HUES64 (cell line): ENCODE measurements at regions not wholly inside any gene's neighbourhood (a gene's known extent, or its start where the extent isn't known, plus 50 kb on each side); places are given as distances from the start of the nearest gene placed in this dataset.

ENCODE experiments used
- H3K27ac ChIP-seq: 2 replicates; pipeline ENCODE4 v1.7.0; 2013; ENCODE audit warnings: low read depth, low read length, inconsistent platforms
- H3K27me3 ChIP-seq: 2 replicates; pipeline ENCODE4 v1.6.1; 2013; ENCODE audit warnings: mild to moderate bottlenecking, low read length; ENCODE audit not compliant: insufficient read depth
- H3K36me3 ChIP-seq: 2 replicates; pipeline ENCODE4 v1.6.1; 2013; ENCODE audit warnings: mild to moderate bottlenecking, low read length; ENCODE audit not compliant: insufficient read depth
- H3K4me1 ChIP-seq: 2 replicates; pipeline ENCODE4 v1.6.1; 2013; ENCODE audit warnings: mild to moderate bottlenecking, low read length, moderate library complexity; ENCODE audit not compliant: insufficient read depth
- H3K4me3 ChIP-seq: 2 replicates; pipeline ENCODE4 v1.5.1; 2013; ENCODE audit warnings: mild to moderate bottlenecking, low read length, moderate library complexity
- H3K9ac ChIP-seq: 2 replicates; pipeline ENCODE4 v1.6.1; 2013; ENCODE audit warnings: mild to moderate bottlenecking, low read depth, low read length
- H3K9me3 ChIP-seq: 2 replicates; pipeline ENCODE4 v1.6.1; 2013; ENCODE audit warnings: low read depth, low read length; ENCODE audit not compliant: insufficient read depth
- WGBS: fragments of 150-250, 120-280 bp; methylation state at CpG from one replicate; pipeline ENCODE4 v1.1.7; 2013; ENCODE audit warnings: missing lambda C conversion rate; 5-methylcytosine and 5-hydroxymethylcytosine counted together

GRCh38 chr2:183564726-183565125 is 440.5 kb downstream of the NUP35 start:
- H3K4me3 ChIP-seq, result no peak overlapping the region
- no peak overlapping the region for H3K27ac ChIP-seq
- H3K4me1 ChIP-seq, result no peaks in the 10 kb centered on the region; the same call in 1 of the 2 replicates
- no peak overlapping the region for H3K9ac ChIP-seq
- no peaks in the 10 kb centered on the region for H3K27me3 ChIP-seq
- H3K36me3 ChIP-seq, result no peaks in the 10 kb centered on the region
- no peaks in the 10 kb centered on the region for H3K9me3 ChIP-seq

DNA sequence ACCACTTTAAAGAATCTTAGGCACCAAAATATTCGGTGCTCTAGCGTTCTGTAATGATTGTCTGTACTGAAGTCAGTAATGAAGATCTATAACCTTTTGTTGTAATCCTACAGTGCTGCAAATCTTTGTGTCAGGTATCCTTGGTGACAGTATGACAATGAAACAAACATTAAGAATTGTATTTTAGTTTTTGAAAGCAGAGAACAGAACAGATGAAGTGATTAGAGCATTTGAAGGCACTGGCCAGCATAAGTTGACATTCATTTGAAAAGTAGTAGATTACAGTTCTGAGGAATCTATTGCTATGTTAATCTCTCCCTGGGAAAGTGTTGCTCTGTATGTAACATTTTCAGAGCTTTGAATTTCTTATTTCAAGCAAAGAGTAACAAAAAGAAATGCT is 451.2 kb downstream of the NUP35 start:
- Histone ChIP-seq H3K9ac (no peak overlapping the region), H3K4me1 (peaks cover 14% of the 10 kb centered on the region), H3K4me3 (no peak overlapping the region), H3K36me3 (no peaks in the 10 kb centered on the region), H3K27ac (no peak overlapping the region), H3K9me3 (peaks cover 17% of the 10 kb centered on the region), H3K27me3 (no peaks in the 10 kb centered on the region)
- 94% methylated on average over 2 of the region's 2 CpGs for WGBS

DNA sequence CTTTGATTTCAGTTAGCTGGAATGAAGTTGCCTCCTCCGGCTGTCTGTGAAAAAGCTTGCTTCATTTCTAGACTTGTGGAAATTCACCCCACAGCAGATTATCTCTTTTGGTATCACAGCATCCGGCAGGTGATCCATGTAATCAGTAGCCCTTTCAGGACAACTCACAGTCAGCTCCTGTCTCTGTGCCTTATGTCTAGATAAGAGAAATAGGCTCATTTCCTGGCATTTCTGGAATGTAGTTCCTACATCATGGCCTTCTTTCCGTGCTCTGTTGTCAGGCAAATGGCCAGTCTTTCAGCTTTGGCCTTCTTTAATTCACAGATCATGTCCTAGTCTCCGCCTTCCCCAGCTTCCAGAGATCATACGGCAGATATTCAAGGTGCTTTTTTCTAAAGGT is 455.4 kb downstream of the NUP35 start:
- no peak overlapping the region for H3K27ac ChIP-seq
- no peaks in the 10 kb centered on the region for H3K27me3 ChIP-seq
- no peaks in the 10 kb centered on the region for H3K36me3 ChIP-seq
- H3K9me3 ChIP-seq, result 0 out of 2 replicates have a peak, but pooled peaks cover 4% of the 10 kb centered on the region
- 80% methylated on average over 5 of the region's 5 CpGs for WGBS
- no peak overlapping the region for H3K9ac ChIP-seq
- H3K4me3 ChIP-seq, result no peak overlapping the region
- peaks cover 14% of the 10 kb centered on the region for H3K4me1 ChIP-seq

DNA sequence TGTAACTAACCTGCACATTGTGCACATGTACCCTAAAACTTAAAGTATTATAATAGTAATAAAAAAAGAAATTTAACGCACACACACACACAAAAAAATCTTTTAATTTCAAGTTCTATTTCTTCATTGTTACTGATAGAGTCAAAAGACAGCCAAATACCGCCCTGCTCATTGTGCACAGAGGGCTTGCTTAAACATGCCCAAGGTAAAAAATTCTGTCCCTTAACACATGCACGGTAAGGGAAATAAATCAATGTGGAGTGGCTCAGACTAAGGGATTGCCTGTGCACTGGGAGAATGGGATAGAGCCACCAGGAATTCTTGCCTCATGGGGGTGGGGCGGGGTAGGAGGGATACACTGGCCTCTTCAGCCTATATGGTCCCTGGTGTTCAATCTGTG is 468.0 kb downstream of the NUP35 start:
- WGBS, result 90% methylated on average over 4 of the region's 4 CpGs
- Histone ChIP-seq H3K9ac (no peak overlapping the region), H3K27me3 (no peaks in the 10 kb centered on the region), H3K4me1 (no peaks in the 10 kb centered on the region), H3K4me3 (no peak overlapping the region), H3K27ac (no peak overlapping the region), H3K36me3 (no peaks in the 10 kb centered on the region), H3K9me3 (no peaks in the 10 kb centered on the region)

DNA sequence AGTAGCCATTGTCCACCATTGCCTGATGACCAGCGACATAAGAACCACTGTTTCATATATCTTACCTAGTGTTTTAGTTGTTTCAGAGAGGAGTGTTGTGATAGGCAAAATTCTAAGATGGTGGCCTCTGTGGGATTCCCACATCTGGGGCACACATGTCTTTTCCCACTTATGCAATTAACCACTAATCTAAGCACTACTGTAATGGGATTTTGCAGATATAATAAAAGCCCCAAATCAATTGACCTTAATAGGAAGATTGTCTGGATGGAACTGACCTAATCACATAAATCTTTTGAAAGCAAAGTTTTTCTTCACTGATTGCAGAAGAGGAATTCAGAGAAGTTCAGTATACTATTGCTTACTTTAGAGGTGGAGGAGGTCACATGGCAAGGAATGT is 469.9 kb downstream of the NUP35 start:
- no peak overlapping the region for H3K4me3 ChIP-seq
- 100% methylated on average over 1 of the region's 1 CpG for WGBS

GRCh38 chr2:183597841-183598240 is 473.6 kb downstream of the NUP35 start:
- Histone ChIP-seq H3K9ac (no peak overlapping the region), H3K27me3 (no peaks in the 10 kb centered on the region), H3K4me1 (no peaks in the 10 kb centered on the region), H3K36me3 (no peaks in the 10 kb centered on the region), H3K4me3 (no peak overlapping the region), H3K27ac (no peak overlapping the region), H3K9me3 (no peaks in the 10 kb centered on the region)
- 92% methylated on average over 1 of the region's 1 CpG for WGBS

More for the DNA sequence above, 469.9 kb downstream of the NUP35 start:
- no peak overlapping the region for H3K9ac ChIP-seq
- H3K4me1 ChIP-seq, result no peaks in the 10 kb centered on the region
- H3K27me3 ChIP-seq, result no peaks in the 10 kb centered on the region
- no peaks in the 10 kb centered on the region for H3K9me3 ChIP-seq
- H3K36me3 ChIP-seq, result no peaks in the 10 kb centered on the region
- H3K27ac ChIP-seq, result no peak overlapping the region

- Histone ChIP-seq H3K9ac (no peak overlapping the region), H3K4me3 (no peak overlapping the region), H3K27me3 (no peaks in the 10 kb centered on the region), H3K36me3 (no peaks in the 10 kb centered on the region), H3K4me1 (no peaks in the 10 kb centered on the region), H3K27ac (no peak overlapping the region), H3K9me3 (no peaks in the 10 kb centered on the region)
- 99% methylated on average over 4 of the region's 5 CpGs for WGBS
Observed at GRCh38 chr2:183604065-183604464, 479.8 kb downstream of the NUP35 start.

- Histone ChIP-seq H3K4me1 (peaks cover 4% of the 10 kb centered on the region; the same call in 1 of the 2 replicates), H3K27me3 (no peaks in the 10 kb centered on the region), H3K27ac (no peak overlapping the region), H3K9me3 (no peaks in the 10 kb centered on the region), H3K36me3 (no peaks in the 10 kb centered on the region), H3K4me3 (no peak overlapping the region), H3K9ac (no peak overlapping the region)
- 100% methylated on average over 1 of the region's 3 CpGs for WGBS
Observed at GRCh38 chr2:183605440-183605839, 481.2 kb downstream of the NUP35 start.

- H3K27ac ChIP-seq, result no peak overlapping the region
- WGBS, result 90% methylated on average over 2 of the region's 2 CpGs
Observed at GRCh38 chr2:183606022-183606717, 481.9 kb downstream of the NUP35 start.

GRCh38 chr2:183606718-183607085 is 482.5 kb downstream of the NUP35 start:
- 100% methylated on average over 1 of the region's 3 CpGs for WGBS
- no peaks in the 10 kb centered on the region for H3K27me3 ChIP-seq
- no peaks in the 10 kb centered on the region for H3K36me3 ChIP-seq
- H3K4me3 ChIP-seq, result no peak overlapping the region
- H3K9ac ChIP-seq, result no peak overlapping the region
- H3K9me3 ChIP-seq, result no peaks in the 10 kb centered on the region
- H3K27ac ChIP-seq, result no peak overlapping the region
- H3K4me1 ChIP-seq, result peaks cover 10% of the 10 kb centered on the region

More at GRCh38 chr2:183606022-183606717, 481.9 kb downstream of the NUP35 start:
- no peaks in the 10 kb centered on the region for H3K9me3 ChIP-seq
- no peak overlapping the region for H3K9ac ChIP-seq
- H3K36me3 ChIP-seq, result no peaks in the 10 kb centered on the region
- peaks cover 10% of the 10 kb centered on the region for H3K4me1 ChIP-seq
- no peaks in the 10 kb centered on the region for H3K27me3 ChIP-seq
- no peak overlapping the region for H3K4me3 ChIP-seq

DNA sequence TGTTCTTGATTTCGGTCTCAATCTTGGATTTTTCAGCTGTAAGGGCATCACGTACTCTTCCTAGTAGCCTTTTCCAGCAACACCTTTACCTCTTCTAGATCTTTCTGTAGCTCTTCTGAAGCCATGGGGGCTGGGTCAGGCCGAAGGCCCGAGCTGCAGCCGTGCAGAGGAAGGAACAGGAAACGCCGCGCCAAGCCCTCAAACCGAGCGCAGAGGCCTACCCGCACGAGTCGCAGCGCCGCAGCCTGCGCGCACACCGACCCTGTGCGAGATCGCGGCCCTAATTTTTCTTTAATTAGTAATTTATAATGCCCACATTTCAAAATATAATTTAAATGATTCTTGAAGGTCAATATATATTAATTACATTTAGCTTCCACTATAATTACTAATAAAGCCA is 483.8 kb downstream of the NUP35 start:
- Histone ChIP-seq H3K27ac (no peak overlapping the region), H3K9me3 (no peaks in the 10 kb centered on the region), H3K36me3 (no peaks in the 10 kb centered on the region), H3K9ac (no peak overlapping the region), H3K4me3 (no peak overlapping the region), H3K27me3 (no peaks in the 10 kb centered on the region), H3K4me1 (peaks cover 10% of the 10 kb centered on the region)
- WGBS, result 94% methylated on average over 18 of the region's 21 CpGs

- peaks cover 10% of the 10 kb centered on the region for H3K4me1 ChIP-seq
- no peaks in the 10 kb centered on the region for H3K36me3 ChIP-seq
- no peaks in the 10 kb centered on the region for H3K9me3 ChIP-seq
- H3K27ac ChIP-seq, result no peak overlapping the region
- H3K9ac ChIP-seq, result no peak overlapping the region
- WGBS, result 97% methylated on average over 1 of the region's 1 CpG
- no peaks in the 10 kb centered on the region for H3K27me3 ChIP-seq
- no peak overlapping the region for H3K4me3 ChIP-seq
Observed at GRCh38 chr2:183608747-183609146, 484.5 kb downstream of the NUP35 start.
